ENCODE measurements at regions not wholly inside any gene's neighbourhood (a gene's known extent, or its start where the extent isn't known, plus 50 kb on each side); places are given as distances from the start of the nearest gene placed in this dataset.

DNA sequence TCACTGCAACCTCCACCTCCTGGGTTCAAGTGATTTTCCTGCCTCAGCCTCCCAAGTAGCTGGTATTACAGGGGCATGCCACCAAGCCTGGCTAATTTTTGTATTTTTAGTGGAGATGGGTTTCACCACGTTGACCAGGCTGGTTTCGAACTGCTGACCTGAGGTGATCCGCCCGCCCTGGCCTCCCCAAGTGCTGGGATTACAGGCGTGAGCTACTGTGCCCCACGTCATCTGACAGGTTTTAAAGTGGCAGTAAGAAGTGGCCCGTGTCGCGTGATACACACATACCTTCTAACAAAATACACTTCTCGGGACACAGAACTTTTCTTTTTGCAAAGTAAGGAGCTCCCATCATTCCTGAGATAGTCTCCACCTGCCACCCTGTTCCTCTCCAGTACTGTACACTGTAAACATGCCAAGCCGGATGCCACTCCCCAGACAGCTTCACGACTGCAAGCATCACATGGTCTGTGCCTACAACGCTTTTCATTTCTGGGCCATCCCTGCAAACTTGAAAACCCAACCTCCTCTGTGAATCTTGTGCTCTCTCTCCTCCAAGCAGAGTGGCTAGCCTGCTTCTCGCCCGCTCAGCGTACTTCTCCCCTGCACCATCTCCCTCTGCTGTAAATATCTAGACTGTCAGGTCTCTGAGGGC is 256.3 kb upstream of the KLF14 start:
- Histone ChIP-seq H3K4me3 (no peak overlapping the region), H3K4me1 (peaks cover 78 to 100% (median 99%) of the 10 kb centered on the region in 4 donors), H3K27ac (replicated peaks in 1 of 4) (peak overlapping the region; percentile 20 to 56 (median 34)), H3K9me3 (no peaks in the 10 kb centered on the region), H3K27me3 (no peaks in the 10 kb centered on the region), H3K36me3 (peaks cover 0 to 22% (median 8%) of the 10 kb centered on the region in 4 donors)
- TF ChIP-seq POLR2AphosphoS5 (IDR thresholded peaks at IDR 0.05) (peak; percentile 23 to 38), POLR2A (IDR thresholded peaks at IDR 0.05; ENCODE audit: low read depth) (no peak)
- intact Hi-C loops (cut with DNase I), result no loop called here
- WGBS, result 72% methylated on average over 16 of the region's 16 CpGs
- no peak for DNase-seq (ENCODE audit: extremely low spot score)

DNA sequence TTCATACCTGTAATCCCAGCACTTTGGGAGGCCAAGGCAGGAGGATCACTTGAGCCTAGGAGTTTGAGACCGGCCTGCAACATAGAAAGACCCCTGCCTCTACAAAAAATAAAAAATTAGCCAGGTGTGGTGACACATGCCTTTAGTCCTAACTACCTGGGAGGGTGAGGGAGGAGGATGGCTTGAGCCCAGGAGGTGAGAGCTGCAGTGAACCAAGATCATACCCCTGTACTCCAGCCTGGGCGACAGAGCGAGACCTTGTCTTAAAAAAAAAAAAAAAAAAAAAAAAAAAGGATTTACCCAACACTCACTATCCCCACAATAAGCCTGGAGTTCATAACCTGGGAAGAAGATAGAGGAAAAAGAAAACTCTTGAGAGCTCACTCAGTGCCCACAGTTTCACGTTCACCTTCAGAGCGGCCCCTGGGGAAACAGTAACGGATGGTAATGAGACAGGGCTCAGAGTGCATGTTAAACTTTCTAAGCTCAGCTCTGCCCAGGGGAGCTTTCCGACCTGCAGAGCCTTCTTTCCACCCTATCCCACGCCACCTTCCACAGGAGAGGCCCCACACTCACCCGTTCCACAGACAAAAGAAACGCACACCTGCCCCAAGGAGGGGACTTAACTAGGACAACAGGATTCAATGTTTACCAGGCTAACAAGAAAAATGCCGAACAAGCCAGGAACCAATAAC is 259.8 kb upstream of the KLF14 start:
- DNase-seq (ENCODE audit: extremely low spot score), result peak; percentile 39
- Histone ChIP-seq H3K4me1 (peaks cover 82 to 100% (median 99%) of the 10 kb centered on the region in 4 donors), H3K27me3 (no peaks in the 10 kb centered on the region), H3K27ac (replicated peaks in 1 of 4) (peak overlapping the region; percentile 78 to 85 (median 80)), H3K36me3 (peaks cover 0 to 14% (median 5%) of the 10 kb centered on the region in 4 donors), H3K4me3 (peak overlapping the region in 2 of 4 donors; percentile 20 to 22), H3K9me3 (no peaks in the 10 kb centered on the region)
- WGBS, result 83% methylated on average over 11 of the region's 11 CpGs
- no peak for TF ChIP-seq POLR2AphosphoS5 (IDR thresholded peaks at IDR 0.05)
- no peak for TF ChIP-seq POLR2A (IDR thresholded peaks at IDR 0.05; ENCODE audit: low read depth)
- no peak for TF ChIP-seq EP300 (IDR thresholded peaks at IDR 0.05)
- TF ChIP-seq, protein P1, sequence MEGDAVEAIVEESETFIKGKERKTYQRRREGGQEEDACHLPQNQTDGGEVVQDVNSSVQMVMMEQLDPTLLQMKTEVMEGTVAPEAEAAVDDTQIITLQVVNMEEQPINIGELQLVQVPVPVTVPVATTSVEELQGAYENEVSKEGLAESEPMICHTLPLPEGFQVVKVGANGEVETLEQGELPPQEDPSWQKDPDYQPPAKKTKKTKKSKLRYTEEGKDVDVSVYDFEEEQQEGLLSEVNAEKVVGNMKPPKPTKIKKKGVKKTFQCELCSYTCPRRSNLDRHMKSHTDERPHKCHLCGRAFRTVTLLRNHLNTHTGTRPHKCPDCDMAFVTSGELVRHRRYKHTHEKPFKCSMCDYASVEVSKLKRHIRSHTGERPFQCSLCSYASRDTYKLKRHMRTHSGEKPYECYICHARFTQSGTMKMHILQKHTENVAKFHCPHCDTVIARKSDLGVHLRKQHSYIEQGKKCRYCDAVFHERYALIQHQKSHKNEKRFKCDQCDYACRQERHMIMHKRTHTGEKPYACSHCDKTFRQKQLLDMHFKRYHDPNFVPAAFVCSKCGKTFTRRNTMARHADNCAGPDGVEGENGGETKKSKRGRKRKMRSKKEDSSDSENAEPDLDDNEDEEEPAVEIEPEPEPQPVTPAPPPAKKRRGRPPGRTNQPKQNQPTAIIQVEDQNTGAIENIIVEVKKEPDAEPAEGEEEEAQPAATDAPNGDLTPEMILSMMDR (IDR thresholded peaks at IDR 0.05), result no peak
- intact Hi-C loops (cut with DNase I), result no loop called here

DNA sequence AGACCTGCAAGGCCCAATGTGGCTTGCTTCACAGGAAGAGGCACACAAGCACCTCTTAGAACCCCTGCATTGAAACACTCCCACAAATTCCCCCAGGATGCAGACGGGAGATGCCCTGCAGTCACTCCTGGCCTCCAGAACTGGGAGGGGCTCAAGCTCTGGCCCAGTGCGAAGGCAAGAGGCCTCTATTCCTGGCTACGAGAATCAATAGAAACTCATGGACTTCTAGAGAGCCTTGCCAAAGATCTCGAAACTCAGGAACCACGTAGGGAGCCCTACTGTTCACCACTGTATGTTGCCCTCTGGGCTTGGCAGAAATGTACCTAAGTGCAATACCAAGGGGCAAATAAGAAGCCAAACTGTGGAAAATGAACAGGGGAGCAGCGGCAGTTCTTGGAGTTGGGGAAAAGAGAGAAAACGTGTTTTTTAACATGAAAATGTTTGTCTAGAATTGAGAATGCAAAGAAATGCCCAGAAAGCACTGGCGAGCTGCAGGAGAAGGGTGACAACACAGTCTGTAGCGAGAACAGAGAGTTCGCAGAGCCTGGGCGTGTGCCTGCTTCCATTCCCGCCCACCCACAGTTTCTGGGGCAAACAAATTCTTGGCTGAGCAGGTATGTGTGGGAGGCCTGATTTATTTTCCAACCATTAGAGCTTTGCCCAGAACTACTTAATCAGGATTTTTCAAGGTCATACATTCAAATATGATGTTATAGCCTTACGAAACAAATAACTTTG is 260.5 kb upstream of the KLF14 start:
- H3K36me3 ChIP-seq, result peaks cover 0 to 20% (median 5%) of the 10 kb centered on the region in 4 donors
- no peaks in the 10 kb centered on the region for H3K9me3 ChIP-seq
- intact Hi-C loops (cut with DNase I), result loop anchor here (5.0 kb wide), 1 partner anchor 92 kb away; no protein-coding TSS in a partner anchor
- H3K4me3 ChIP-seq, result peak overlapping the region; percentile 8 to 22 (median 17)
- peak overlapping the region; percentile 78 to 85 (median 80) for H3K27ac ChIP-seq (replicated peaks in 1 of 4)
- no peaks in the 10 kb centered on the region for H3K27me3 ChIP-seq
- H3K4me1 ChIP-seq, result peaks cover 82 to 100% (median 99%) of the 10 kb centered on the region in 4 donors
- WGBS, result 47% methylated on average over 13 of the region's 13 CpGs
- peak; percentile 61 to 71 for TF ChIP-seq POLR2AphosphoS5 (IDR thresholded peaks at IDR 0.05)
- no peak for TF ChIP-seq EP300 (IDR thresholded peaks at IDR 0.05)
- peak; percentile 82 for DNase-seq (ENCODE audit: extremely low spot score)

DNA sequence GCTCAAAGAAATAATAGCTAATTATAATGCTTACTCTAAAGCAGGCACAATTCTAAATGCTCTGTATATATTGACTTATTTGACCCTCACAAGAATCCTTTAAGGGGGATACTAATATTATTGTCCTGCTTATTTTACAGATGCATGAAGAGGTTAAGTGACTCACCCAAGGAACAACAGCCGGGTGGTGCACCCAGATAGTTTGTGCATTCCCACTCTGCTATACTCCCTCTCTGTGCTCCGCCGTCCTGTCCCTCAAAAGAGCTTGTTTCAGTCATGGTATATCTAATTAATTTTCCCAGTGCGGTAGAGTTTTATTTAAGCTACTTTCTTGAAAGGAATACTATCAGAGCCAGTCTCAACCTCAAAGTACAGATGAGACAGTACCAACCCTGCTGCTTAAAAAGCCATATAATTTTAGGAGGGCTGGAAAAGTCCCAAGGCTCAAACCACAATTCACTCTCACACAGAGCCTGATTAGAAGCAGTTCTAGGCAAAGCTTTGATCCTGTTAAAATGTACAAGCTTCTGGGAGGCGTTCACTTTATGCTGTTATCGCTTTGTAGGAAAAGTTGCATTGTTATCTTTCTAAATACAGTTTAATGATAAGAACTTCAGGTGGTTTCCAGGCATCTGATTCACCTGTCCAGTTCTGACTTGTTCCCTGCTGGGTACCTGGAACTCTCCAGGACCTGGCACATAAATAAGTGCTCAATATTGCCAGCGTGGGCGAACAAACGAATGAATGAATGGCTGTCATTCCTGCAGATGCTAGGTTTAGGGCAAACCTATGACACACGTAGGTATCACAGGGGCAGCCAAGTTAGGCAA is 261.5 kb upstream of the KLF14 start:
- intact Hi-C loops (cut with DNase I), result loop anchor here (5.0 kb wide), 1 partner anchor 93 kb away; no protein-coding TSS in a partner anchor
- TF ChIP-seq, protein P1 (IDR thresholded peaks at IDR 0.05), result no peak
- no peak for TF ChIP-seq EP300 (IDR thresholded peaks at IDR 0.05)
- no peak for TF ChIP-seq POLR2AphosphoS5 (IDR thresholded peaks at IDR 0.05)
- no peak for TF ChIP-seq POLR2A (IDR thresholded peaks at IDR 0.05; ENCODE audit: low read depth)
- Histone ChIP-seq H3K27ac (replicated peaks in 1 of 4) (peak overlapping the region; percentile 78 to 85 (median 80)), H3K9me3 (no peaks in the 10 kb centered on the region), H3K4me1 (peaks cover 82 to 100% (median 99%) of the 10 kb centered on the region in 4 donors), H3K4me3 (peak overlapping the region in 2 of 4 donors; percentile 1 to 22), H3K27me3 (no peaks in the 10 kb centered on the region), H3K36me3 (peaks cover 0 to 20% (median 5%) of the 10 kb centered on the region in 4 donors)
- DNase-seq (ENCODE audit: extremely low spot score), result peak; percentile 31
- 64% methylated on average over 10 of the region's 10 CpGs for WGBS

Measured in esophagus muscularis mucosa (tissue), 4 donors.